Effector CD4-positive, alpha-beta T cell (primary cell): ENCODE measurements at regions not wholly inside any gene's neighbourhood (a gene's known extent, or its start where the extent isn't known, plus 50 kb on each side); places are given as distances from the start of the nearest gene placed in this dataset.
"Not testable (repeated sequence)": the region's sequence is repeated elsewhere in the genome, so short reads cannot be mapped to it uniquely, and the experiment has no call there.

Experiments
- DNase-seq: peaks from one replicate; pipeline ENCODE4 v3.0.0-alpha.2; 2020

- DNase-seq: no peak
Observed at GRCh38 chr2:40955635-40956034, 503.7 kb upstream of the SLC8A1 start.

GRCh38 chr2:40957508-40957907 is 505.6 kb upstream of the SLC8A1 start:
- DNase-seq: no peak

- DNase-seq: no peak
Observed at GRCh38 chr2:40962026-40962425, 510.1 kb upstream of the SLC8A1 start.

- DNase-seq: no peak
Observed at GRCh38 chr2:40964509-40965250, 512.8 kb upstream of the SLC8A1 start.

GRCh38 chr2:40967451-40967850 is 515.6 kb upstream of the SLC8A1 start:
- DNase-seq: no peak

- DNase-seq: no peak
Observed at GRCh38 chr2:40975151-40975550, 523.3 kb upstream of the SLC8A1 start.

- DNase-seq: no peak
Observed at GRCh38 chr2:40997362-40997761, 545.5 kb upstream of the SLC8A1 start.

- DNase-seq: no peak
Observed at GRCh38 chr2:41000374-41000773, 548.5 kb upstream of the SLC8A1 start.

GRCh38 chr2:41000906-41001305 is 549.0 kb upstream of the SLC8A1 start:
- no peak for DNase-seq

- DNase-seq: no peak
Observed at GRCh38 chr2:41004700-41005099, 552.8 kb upstream of the SLC8A1 start.

- DNase-seq: no peak
Observed at GRCh38 chr2:41020358-41020757, 568.5 kb upstream of the SLC8A1 start.

- DNase-seq: no peak
Observed at GRCh38 chr2:41024816-41025215, 572.9 kb upstream of the SLC8A1 start.

- no peak for DNase-seq
Observed at GRCh38 chr2:41026613-41027012, 574.7 kb upstream of the SLC8A1 start.

- DNase-seq: no peak
Observed at GRCh38 chr2:41027095-41027494, 575.2 kb upstream of the SLC8A1 start.

GRCh38 chr2:41031282-41031681 is 579.4 kb upstream of the SLC8A1 start:
- no peak for DNase-seq

- DNase-seq: no peak
Observed at GRCh38 chr2:41032715-41033114, 580.8 kb upstream of the SLC8A1 start.

GRCh38 chr2:41033127-41033526 is 581.2 kb upstream of the SLC8A1 start:
- DNase-seq: no peak

- no peak for DNase-seq
Observed at GRCh38 chr2:41038408-41038807, 586.5 kb upstream of the SLC8A1 start.

- DNase-seq: not testable (repeated sequence)
Observed at GRCh38 chr2:41039750-41040149, 587.9 kb upstream of the SLC8A1 start.

GRCh38 chr2:41040782-41041520 is 589.1 kb upstream of the SLC8A1 start:
- DNase-seq: no peak

GRCh38 chr2:41042343-41042742 is 590.5 kb upstream of the SLC8A1 start:
- DNase-seq: no peak

GRCh38 chr2:41061356-41061755 is 609.5 kb upstream of the SLC8A1 start:
- no peak for DNase-seq

- no peak for DNase-seq
Observed at GRCh38 chr2:41062336-41062735, 610.4 kb upstream of the SLC8A1 start.

GRCh38 chr2:41066168-41066567 is 614.3 kb upstream of the SLC8A1 start:
- DNase-seq: no peak
